PFSK-1 (cell line): ENCODE measurements at regions not wholly inside any gene's neighbourhood (a gene's known extent, or its start where the extent isn't known, plus 50 kb on each side); places are given as distances from the start of the nearest gene placed in this dataset.

Experiments
- FOXP2 ChIP-seq: optimal IDR thresholded peaks from 2 replicates; pipeline ENCODE3; 2011; ENCODE audit warnings: borderline replicate concordance, control low read depth, inconsistent platforms; ENCODE audit not compliant: insufficient read depth; ENCODE audit errors: extremely low read length, extremely low read depth
- POLR2AphosphoS5 ChIP-seq: IDR thresholded peaks from 2 replicates; pipeline ENCODE4 v1.6.1; 2012; ENCODE audit warnings: low read depth, mild to moderate bottlenecking, control low read depth, low read length, moderate library complexity
- REST ChIP-seq, 2 experiments: IDR thresholded peaks; 2 replicates each; pipeline versions ENCODE4 v1.6.1 to v1.8.0; 2011 to 2012; ENCODE audit warnings: low read depth in 2 of 2, low read length in 2 of 2, control low read depth in 1 of 2, inconsistent platforms in 1 of 2, mild to moderate bottlenecking in 1 of 2, moderate library complexity in 1 of 2; ENCODE audit not compliant: insufficient read depth in 1 of 2
- SIN3A ChIP-seq: IDR thresholded peaks from 2 replicates; pipeline ENCODE4 v1.6.1; 2012; ENCODE audit warnings: mild to moderate bottlenecking, low read length, moderate library complexity, borderline replicate concordance; ENCODE audit not compliant: insufficient read depth
- TAF1 ChIP-seq: IDR thresholded peaks from 2 replicates; pipeline ENCODE4 v1.6.1; 2012; ENCODE audit warnings: low read length, control low read depth, borderline replicate concordance; ENCODE audit not compliant: insufficient read depth

GRCh38 chr9:89781838-89782540 lies 177.2 kb downstream of the GADD45G start:
- TF ChIP-seq SIN3A (no peak), POLR2AphosphoS5 (no peak), TAF1 (no peak), REST (IDR thresholded peaks at IDR 0.05; ENCODE audit: insufficient read depth in 1 of 2, low read depth in 2 of 2, low read length in 2 of 2) (no peak), FOXP2 (no peak)

GRCh38 chr9:89786655-89787054 lies 181.8 kb downstream of the GADD45G start:
- no peak for TF ChIP-seq POLR2AphosphoS5
- TF ChIP-seq REST (IDR thresholded peaks at IDR 0.05; ENCODE audit: insufficient read depth in 1 of 2, low read depth in 2 of 2, low read length in 2 of 2), result no peak
- TF ChIP-seq FOXP2, result no peak
- no peak for TF ChIP-seq TAF1
- TF ChIP-seq SIN3A, result no peak

- TF ChIP-seq SIN3A (no peak), REST (IDR thresholded peaks at IDR 0.05; ENCODE audit: insufficient read depth in 1 of 2, low read depth in 2 of 2, low read length in 2 of 2) (no peak), TAF1 (no peak), FOXP2 (no peak), POLR2AphosphoS5 (no peak)
Observed at GRCh38 chr9:89787595-89787994, 182.8 kb downstream of the GADD45G start.

- TF ChIP-seq TAF1 (no peak), FOXP2 (no peak), POLR2AphosphoS5 (no peak), REST (IDR thresholded peaks at IDR 0.05; ENCODE audit: insufficient read depth in 1 of 2, low read depth in 2 of 2, low read length in 2 of 2) (no peak), SIN3A (no peak)
Observed at GRCh38 chr9:89788434-89788833, 183.6 kb downstream of the GADD45G start.

GRCh38 chr9:89789922-89790510 lies 185.2 kb downstream of the GADD45G start:
- TF ChIP-seq POLR2AphosphoS5 (no peak), REST (IDR thresholded peaks at IDR 0.05; ENCODE audit: insufficient read depth in 1 of 2, low read depth in 2 of 2, low read length in 2 of 2) (no peak), FOXP2 (no peak), SIN3A (no peak), TAF1 (no peak)
